ENCODE measurements at regions not wholly inside any gene's neighbourhood (a gene's known extent, or its start where the extent isn't known, plus 50 kb on each side); places are given as distances from the start of the nearest gene placed in this dataset.

DNA sequence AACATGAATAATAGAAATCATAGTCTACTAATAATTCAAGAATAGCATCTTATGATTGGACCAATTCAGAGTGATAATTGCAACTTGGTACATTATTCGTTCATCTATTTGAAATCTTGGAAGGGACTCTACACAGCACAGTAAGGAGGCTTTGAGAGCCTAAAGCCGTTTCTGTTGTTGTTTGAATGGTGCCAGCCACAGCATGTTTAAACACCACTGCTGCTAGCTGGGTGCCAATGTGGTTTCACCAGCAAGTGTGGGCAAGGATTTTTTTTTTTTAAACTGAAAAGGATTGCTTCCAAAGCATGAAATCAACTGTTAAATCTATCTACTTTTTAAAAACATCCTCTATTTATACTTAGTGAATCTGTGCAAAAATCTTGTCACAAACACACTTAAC, 253.9 kb upstream of the MAP3K1 start:
- intact Hi-C loops (cut with DNase I; ENCODE audit: low total_unique reads) (no loop called here), in situ Hi-C loops (cut with MboI; ENCODE audit: low sequenced_read_pairs in 4 of 4) (no loop called here)
- no peak for DNase-seq
- H3K27me3 ChIP-seq = peaks cover 0 to 3% (median 0%) of the 10 kb centered on the region in 3 donors
- no peaks in the 10 kb centered on the region for H3K4me1 ChIP-seq
- no peak overlapping the region for H3K4me3 ChIP-seq
- H3K27ac ChIP-seq = no peak overlapping the region
- no peak for ATAC-seq
- no peaks in the 10 kb centered on the region for H3K36me3 ChIP-seq
- no peaks in the 10 kb centered on the region for H3K9me3 ChIP-seq
- TF ChIP-seq POLR2A (IDR thresholded peaks at IDR 0.05) = no peak
- TF ChIP-seq, protein P1, sequence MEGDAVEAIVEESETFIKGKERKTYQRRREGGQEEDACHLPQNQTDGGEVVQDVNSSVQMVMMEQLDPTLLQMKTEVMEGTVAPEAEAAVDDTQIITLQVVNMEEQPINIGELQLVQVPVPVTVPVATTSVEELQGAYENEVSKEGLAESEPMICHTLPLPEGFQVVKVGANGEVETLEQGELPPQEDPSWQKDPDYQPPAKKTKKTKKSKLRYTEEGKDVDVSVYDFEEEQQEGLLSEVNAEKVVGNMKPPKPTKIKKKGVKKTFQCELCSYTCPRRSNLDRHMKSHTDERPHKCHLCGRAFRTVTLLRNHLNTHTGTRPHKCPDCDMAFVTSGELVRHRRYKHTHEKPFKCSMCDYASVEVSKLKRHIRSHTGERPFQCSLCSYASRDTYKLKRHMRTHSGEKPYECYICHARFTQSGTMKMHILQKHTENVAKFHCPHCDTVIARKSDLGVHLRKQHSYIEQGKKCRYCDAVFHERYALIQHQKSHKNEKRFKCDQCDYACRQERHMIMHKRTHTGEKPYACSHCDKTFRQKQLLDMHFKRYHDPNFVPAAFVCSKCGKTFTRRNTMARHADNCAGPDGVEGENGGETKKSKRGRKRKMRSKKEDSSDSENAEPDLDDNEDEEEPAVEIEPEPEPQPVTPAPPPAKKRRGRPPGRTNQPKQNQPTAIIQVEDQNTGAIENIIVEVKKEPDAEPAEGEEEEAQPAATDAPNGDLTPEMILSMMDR (IDR thresholded peaks at IDR 0.05 in 4 of 5, conservative IDR thresholded peaks at IDR 0.05 in 1 of 5) = no peak

DNA sequence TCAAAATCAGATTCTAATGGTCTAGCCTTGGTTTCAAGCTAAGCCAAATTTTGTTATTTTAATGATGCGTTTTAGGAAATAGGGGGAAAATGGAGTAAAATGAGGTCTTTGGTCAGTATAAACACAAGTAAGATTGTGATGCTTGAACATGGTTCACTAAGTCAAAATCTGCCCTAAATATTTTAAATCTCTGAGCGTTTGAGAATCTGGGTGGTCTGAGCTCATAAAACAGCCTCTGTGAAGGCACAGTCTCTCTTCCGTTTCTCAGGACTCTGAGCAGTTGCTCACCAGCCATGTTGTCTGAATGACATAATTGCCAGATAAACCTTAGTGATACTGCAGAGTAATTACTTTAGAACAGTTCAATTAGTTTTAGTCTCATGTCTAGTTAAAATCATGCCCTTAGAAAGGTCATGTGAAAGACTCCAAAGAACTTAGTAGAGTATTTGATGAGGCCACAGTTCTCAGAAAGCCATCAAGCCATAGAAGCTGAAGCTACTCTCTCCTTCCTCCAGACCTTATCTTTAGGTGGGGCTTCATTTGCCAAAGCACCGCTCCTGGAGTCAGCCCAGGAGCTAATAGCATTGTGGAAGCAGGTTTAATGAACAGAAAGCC, 257.1 kb upstream of the MAP3K1 start:
- DNase-seq (no peak), ATAC-seq (no peak)
- H3K4me3 ChIP-seq = no peak overlapping the region
- no peaks in the 10 kb centered on the region for H3K4me1 ChIP-seq
- no peak overlapping the region for H3K27ac ChIP-seq
- H3K27me3 ChIP-seq = no peaks in the 10 kb centered on the region
- H3K36me3 ChIP-seq = no peaks in the 10 kb centered on the region
- TF ChIP-seq, protein P1 (IDR thresholded peaks at IDR 0.05 in 4 of 5, conservative IDR thresholded peaks at IDR 0.05 in 1 of 5) = no peak
- no peak for TF ChIP-seq POLR2A (IDR thresholded peaks at IDR 0.05)
- H3K9me3 ChIP-seq = no peaks in the 10 kb centered on the region
- in situ Hi-C loops (cut with MboI; ENCODE audit: low sequenced_read_pairs in 4 of 4) = no loop called here
- intact Hi-C loops (cut with DNase I; ENCODE audit: low total_unique reads) = no loop called here

- H3K9me3 ChIP-seq = no peaks in the 10 kb centered on the region
- in situ Hi-C loops (cut with MboI; ENCODE audit: low sequenced_read_pairs in 4 of 4) = no loop called here
- no peaks in the 10 kb centered on the region for H3K27me3 ChIP-seq
- TF ChIP-seq POLR2A (IDR thresholded peaks at IDR 0.05) = no peak
- TF ChIP-seq, protein P1 (IDR thresholded peaks at IDR 0.05 in 4 of 5, conservative IDR thresholded peaks at IDR 0.05 in 1 of 5) = no peak
- H3K36me3 ChIP-seq = no peaks in the 10 kb centered on the region
- intact Hi-C loops (cut with DNase I; ENCODE audit: low total_unique reads) = no loop called here
- ATAC-seq (no peak), DNase-seq (no peak)
- H3K27ac ChIP-seq = no peak overlapping the region
- no peak overlapping the region for H3K4me3 ChIP-seq
- H3K4me1 ChIP-seq = no peaks in the 10 kb centered on the region
Measured at GRCh38 chr5:56557198-56557597, 258.2 kb upstream of the MAP3K1 start.

DNA sequence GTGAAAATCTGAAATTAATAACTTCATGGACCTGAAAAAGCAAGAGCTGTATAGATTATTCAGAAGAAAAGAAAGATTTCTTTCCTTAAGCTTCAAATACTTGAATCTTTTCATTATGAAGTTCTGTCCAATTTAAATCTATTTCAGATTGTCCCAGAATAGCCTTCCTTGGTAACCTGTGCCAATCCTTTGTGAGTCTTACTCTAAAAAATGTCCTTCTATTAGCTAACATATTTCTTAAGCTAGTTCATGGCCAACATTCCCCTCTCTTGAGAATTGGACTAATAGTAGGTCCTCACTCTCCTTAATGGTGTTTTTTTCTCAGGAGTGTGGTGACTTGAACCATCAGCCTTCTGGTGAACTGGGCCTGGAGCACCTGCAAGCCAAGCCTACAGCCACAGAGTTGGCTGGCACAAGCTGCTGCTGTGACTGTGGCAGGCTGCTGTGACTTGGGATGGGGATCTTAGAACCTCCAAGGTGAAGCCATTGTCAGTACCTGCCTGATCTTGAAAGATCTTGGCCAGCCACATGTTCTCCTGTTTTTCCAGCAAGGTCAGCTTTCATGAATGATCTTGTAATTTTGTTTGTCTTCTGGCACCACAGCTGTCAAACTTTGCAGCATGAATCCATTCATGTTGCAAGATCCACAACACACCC, 262.6 kb upstream of the MAP3K1 start:
- peaks cover 0 to 6% of the 10 kb centered on the region in 2 donors for H3K4me1 ChIP-seq
- no peak overlapping the region for H3K4me3 ChIP-seq
- TF ChIP-seq POLR2A (IDR thresholded peaks at IDR 0.05) = no peak
- TF ChIP-seq, protein P1 (IDR thresholded peaks at IDR 0.05 in 4 of 5, conservative IDR thresholded peaks at IDR 0.05 in 1 of 5) = no peak
- DNase-seq (no peak), ATAC-seq (peak; percentile 66 to 78)
- H3K9me3 ChIP-seq = no peaks in the 10 kb centered on the region
- no peaks in the 10 kb centered on the region for H3K27me3 ChIP-seq
- intact Hi-C loops (cut with DNase I; ENCODE audit: low total_unique reads) = no loop called here
- in situ Hi-C loops (cut with MboI; ENCODE audit: low sequenced_read_pairs in 4 of 4) = no loop called here
- no peak overlapping the region for H3K27ac ChIP-seq
- H3K36me3 ChIP-seq = no peaks in the 10 kb centered on the region

Data from gastrocnemius medialis (tissue), 4 donors.